Peyer's patch (tissue), 4 donors: ENCODE measurements at regions not wholly inside any gene's neighbourhood (a gene's known extent, or its start where the extent isn't known, plus 50 kb on each side); places are given as distances from the start of the nearest gene placed in this dataset.

Source experiments
- DNase-seq, 3 donors: peaks; one replicate each; pipeline ENCODE4 v3.0.0-alpha.2; 2017 to 2019
- H3K27ac ChIP-seq, 4 donors: fragments of 200-600 bp; sonication (generic); one replicate each; pipeline ENCODE4 v1.5.1; 2016 to 2019
- H3K27me3 ChIP-seq, 2 donors: fragments of 200-600 bp; sonication (generic); one replicate each; pipeline ENCODE4 v1.5.1; 2019
- H3K36me3 ChIP-seq, 3 donors: fragments of 200-600 bp; sonication (generic); one replicate each; pipeline ENCODE4 v1.5.1; 2016 to 2019
- H3K4me1 ChIP-seq, 4 donors: fragments of 200-600 bp; sonication (generic); one replicate each; pipeline ENCODE4 v1.5.1; 2016 to 2019
- H3K4me3 ChIP-seq, 4 donors: fragments of 200-600 bp; sonication (generic); 1 replicate in 3 of 4; 2 replicates in 1 of 4; pipeline ENCODE4 v1.5.1; 2016 to 2019; ENCODE audit warnings: mild to moderate bottlenecking in 1 of 4
- H3K9me3 ChIP-seq, 4 donors: fragments of 200-600 bp; sonication (generic); one replicate each; pipeline ENCODE4 v1.5.1; 2016 to 2019; ENCODE audit warnings: mild to moderate bottlenecking in 1 of 4
- POLR2A ChIP-seq, 2 donors: fragments of 450-650 bp; IDR thresholded peaks; one replicate each; pipeline ENCODE4 v1.5.1; 2017; ENCODE audit warnings: antibody characterized with exemption in 2 of 2, mild to moderate bottlenecking in 2 of 2, moderate library complexity in 2 of 2
- TF ChIP-seq, protein P1 (sequence below), 6 experiments: fragments of 450-650 bp in 4 of 6; fragments of 200-600 bp in 2 of 6; sonication (generic) in 1 of 6; IDR thresholded peaks; one replicate each; pipeline ENCODE4 v1.5.1; 2017 to 2019; ENCODE audit warnings: antibody characterized with exemption in 6 of 6, mild to moderate bottlenecking in 3 of 6, moderate library complexity in 1 of 6

DNA sequence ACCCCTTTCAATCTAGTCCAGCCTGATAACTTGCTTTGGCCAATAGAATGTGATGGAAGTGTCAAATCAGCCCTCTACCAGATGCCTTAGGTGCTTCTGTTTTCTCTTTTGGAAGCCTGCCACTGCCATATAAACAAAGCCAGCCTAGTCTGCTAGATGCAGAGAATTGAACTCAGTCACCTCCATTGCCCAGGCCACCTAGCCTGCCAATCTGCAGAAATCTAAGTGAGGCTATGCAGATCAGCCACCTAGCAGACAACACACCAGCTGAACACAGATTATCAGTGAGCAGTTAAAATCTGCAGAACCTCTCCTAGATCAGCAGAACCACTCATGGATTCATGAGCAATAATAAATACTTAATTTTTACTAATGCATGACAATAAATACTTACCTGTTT is 1108.2 kb downstream of the PCDH18 start:
- Histone ChIP-seq H3K9me3 (no peaks in the 10 kb centered on the region), H3K36me3 (no peaks in the 10 kb centered on the region), H3K27me3 (no peaks in the 10 kb centered on the region), H3K4me1 (no peaks in the 10 kb centered on the region), H3K27ac (no peak overlapping the region), H3K4me3 (no peak overlapping the region)
- DNase-seq = no peak
- no peak for TF ChIP-seq POLR2A (IDR thresholded peaks at IDR 0.05)
- TF ChIP-seq, protein P1, sequence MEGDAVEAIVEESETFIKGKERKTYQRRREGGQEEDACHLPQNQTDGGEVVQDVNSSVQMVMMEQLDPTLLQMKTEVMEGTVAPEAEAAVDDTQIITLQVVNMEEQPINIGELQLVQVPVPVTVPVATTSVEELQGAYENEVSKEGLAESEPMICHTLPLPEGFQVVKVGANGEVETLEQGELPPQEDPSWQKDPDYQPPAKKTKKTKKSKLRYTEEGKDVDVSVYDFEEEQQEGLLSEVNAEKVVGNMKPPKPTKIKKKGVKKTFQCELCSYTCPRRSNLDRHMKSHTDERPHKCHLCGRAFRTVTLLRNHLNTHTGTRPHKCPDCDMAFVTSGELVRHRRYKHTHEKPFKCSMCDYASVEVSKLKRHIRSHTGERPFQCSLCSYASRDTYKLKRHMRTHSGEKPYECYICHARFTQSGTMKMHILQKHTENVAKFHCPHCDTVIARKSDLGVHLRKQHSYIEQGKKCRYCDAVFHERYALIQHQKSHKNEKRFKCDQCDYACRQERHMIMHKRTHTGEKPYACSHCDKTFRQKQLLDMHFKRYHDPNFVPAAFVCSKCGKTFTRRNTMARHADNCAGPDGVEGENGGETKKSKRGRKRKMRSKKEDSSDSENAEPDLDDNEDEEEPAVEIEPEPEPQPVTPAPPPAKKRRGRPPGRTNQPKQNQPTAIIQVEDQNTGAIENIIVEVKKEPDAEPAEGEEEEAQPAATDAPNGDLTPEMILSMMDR (IDR thresholded peaks at IDR 0.05) = no peak

DNA sequence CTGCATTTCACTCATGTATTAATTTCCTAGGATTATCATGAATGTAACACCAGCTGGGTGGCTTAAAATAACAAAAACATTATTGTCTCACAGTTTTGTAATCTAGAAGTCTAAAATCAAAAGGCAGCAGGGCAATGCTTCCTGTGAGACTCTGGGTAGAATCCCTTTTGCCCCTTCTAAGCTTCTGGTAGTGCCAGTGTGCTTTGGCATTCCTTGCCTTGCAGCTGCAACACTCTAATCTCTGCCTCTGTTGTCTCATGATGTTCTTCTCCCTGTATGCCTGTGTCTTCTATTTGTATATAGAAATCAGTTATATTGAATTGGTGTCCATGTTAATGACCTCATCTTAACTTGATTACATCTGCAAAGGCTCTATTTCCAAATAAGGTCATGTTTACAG is 1117.3 kb downstream of the PCDH18 start:
- no peak for DNase-seq

DNA sequence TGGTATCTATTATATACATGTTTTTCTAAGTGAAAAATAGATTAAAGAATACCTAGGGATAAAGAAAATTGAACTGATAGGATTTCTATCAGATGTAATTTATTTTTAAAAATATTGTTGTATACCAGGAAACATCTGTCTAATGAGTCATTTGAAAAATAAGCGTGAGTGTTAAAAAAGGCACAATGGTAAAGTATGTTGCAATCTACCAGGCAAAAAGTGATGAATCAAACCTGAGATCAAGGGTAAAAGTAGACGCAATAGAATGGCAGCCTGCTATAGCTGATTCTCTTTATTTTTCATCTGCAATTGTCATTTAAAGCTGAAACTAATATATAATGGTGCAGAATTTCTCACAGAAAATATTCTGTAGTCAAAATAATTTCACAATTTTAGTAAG is 1119.6 kb downstream of the PCDH18 start:
- Histone ChIP-seq H3K4me3 (no peak overlapping the region), H3K36me3 (no peaks in the 10 kb centered on the region), H3K9me3 (no peaks in the 10 kb centered on the region), H3K27me3 (no peaks in the 10 kb centered on the region), H3K27ac (no peak overlapping the region), H3K4me1 (no peaks in the 10 kb centered on the region)
- TF ChIP-seq POLR2A (IDR thresholded peaks at IDR 0.05) = no peak
- TF ChIP-seq, protein P1 (IDR thresholded peaks at IDR 0.05) = no peak
- DNase-seq = no peak

More for the DNA sequence above, 1117.3 kb downstream of the PCDH18 start:
- Histone ChIP-seq H3K4me1 (no peaks in the 10 kb centered on the region), H3K36me3 (no peaks in the 10 kb centered on the region), H3K4me3 (no peak overlapping the region), H3K27ac (no peak overlapping the region), H3K9me3 (no peaks in the 10 kb centered on the region), H3K27me3 (no peaks in the 10 kb centered on the region)
- TF ChIP-seq, protein P1 (IDR thresholded peaks at IDR 0.05) = no peak
- no peak for TF ChIP-seq POLR2A (IDR thresholded peaks at IDR 0.05)

DNA sequence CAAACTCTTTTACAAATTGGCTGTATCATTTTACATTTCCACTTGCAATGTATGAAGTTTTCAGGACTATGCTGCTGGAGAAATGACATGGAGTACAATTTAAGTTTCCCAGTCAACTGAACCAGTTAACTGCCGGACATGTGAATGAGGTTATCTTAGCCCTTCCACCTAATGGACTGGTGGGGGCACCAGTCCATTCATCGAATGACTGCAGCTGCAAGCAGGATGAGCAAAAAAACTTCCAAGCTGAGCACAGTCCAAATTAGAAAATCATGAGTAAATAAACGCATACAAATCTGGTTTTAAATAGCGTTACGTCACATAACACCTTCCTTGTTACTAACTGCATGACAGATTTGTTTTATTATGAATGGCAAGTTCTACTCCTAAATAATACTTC is 1131.5 kb downstream of the PCDH18 start:
- DNase-seq = no peak

DNA sequence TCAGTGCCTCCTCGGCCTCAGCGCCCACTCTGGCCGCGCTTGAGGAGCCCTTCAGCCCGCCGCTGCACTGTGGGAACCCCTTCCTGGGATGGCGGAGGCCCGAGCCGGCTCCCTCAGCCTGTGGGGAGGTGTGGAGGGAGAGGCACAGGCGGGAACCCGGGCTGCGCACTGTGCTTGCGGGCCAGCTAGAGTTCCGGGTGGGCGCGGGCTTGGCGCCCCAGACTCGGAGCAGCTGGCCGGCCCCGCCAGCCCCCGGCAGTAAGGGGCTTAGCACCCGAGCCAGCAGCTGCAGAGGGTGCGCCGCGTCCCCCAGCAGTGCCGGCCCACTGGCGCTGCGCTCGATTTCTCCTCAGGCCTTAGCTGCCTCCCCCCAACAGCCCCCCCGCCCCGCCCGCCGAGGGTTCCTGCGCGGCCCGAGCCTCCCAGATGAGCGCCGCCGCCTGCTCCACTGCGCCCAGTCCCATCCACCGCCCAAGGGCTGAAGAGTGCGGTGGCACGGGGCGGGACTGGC is 1137.0 kb downstream of the PCDH18 start:
- no peak for DNase-seq
- Histone ChIP-seq H3K27me3 (no peaks in the 10 kb centered on the region), H3K4me3 (no peak overlapping the region), H3K4me1 (no peaks in the 10 kb centered on the region), H3K27ac (no peak overlapping the region), H3K9me3 (no peaks in the 10 kb centered on the region), H3K36me3 (no peaks in the 10 kb centered on the region)
- TF ChIP-seq, protein P1 (IDR thresholded peaks at IDR 0.05) = no peak
- TF ChIP-seq POLR2A (IDR thresholded peaks at IDR 0.05) = no peak

More for the DNA sequence above, 1131.5 kb downstream of the PCDH18 start:
- Histone ChIP-seq H3K9me3 (no peaks in the 10 kb centered on the region), H3K4me3 (no peak overlapping the region), H3K36me3 (no peaks in the 10 kb centered on the region), H3K27me3 (no peaks in the 10 kb centered on the region), H3K27ac (no peak overlapping the region), H3K4me1 (no peaks in the 10 kb centered on the region)
- TF ChIP-seq, protein P1 (IDR thresholded peaks at IDR 0.05) = no peak
- no peak for TF ChIP-seq POLR2A (IDR thresholded peaks at IDR 0.05)

DNA sequence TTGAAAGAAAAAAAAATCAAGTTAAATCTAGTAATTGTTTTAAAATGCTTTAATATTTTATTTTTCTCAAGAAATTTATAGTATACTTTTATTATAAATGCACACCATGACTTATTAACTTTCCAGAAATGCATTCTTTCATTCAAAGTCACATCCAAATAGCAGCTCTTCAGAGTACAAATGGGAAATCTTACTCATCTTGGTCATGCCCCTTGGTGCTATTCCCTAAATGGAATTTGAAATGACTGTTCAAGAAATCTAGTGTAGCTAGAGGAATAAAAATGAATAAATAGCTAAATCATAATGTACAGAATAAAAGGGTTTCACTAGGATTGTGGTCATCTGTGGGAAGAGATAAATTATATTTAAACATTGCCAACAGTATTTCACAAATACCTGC is 1139.7 kb downstream of the PCDH18 start:
- no peak for TF ChIP-seq POLR2A (IDR thresholded peaks at IDR 0.05)
- TF ChIP-seq, protein P1 (IDR thresholded peaks at IDR 0.05) = no peak
- Histone ChIP-seq H3K27me3 (no peaks in the 10 kb centered on the region), H3K36me3 (no peaks in the 10 kb centered on the region), H3K4me3 (no peak overlapping the region), H3K4me1 (no peaks in the 10 kb centered on the region), H3K9me3 (no peaks in the 10 kb centered on the region), H3K27ac (no peak overlapping the region)
- DNase-seq = no peak
